Activated T-helper 17 cell treated with anti-CD3 and anti-CD28 coated beads, Interleukin-2, amount 50 U/mL, for 72 hours (primary cell): ENCODE measurements at regions not wholly inside any gene's neighbourhood (a gene's known extent, or its start where the extent isn't known, plus 50 kb on each side); places are given as distances from the start of the nearest gene placed in this dataset.
A peak's percentile ranks its signal among the peaks of the same experiment; 100 is the strongest.

ENCODE experiments used
- ATAC-seq: fragments of 150-1000 bp; cut with Tn5 transposase; replicated peaks from 2 replicates; pipeline ENCODE4 v1.10.0; 2021; ENCODE audit warnings: mild to moderate bottlenecking, moderate library complexity
- H3K27ac Mint-ChIP-seq: one replicate; pipeline ENCODE4 v1.8.0; 2022; ENCODE audit warnings: mixed read lengths
- H3K27me3 Mint-ChIP-seq: one replicate; pipeline ENCODE4 v1.8.0; 2022; ENCODE audit warnings: mixed read lengths
- H3K36me3 Mint-ChIP-seq: one replicate; pipeline ENCODE4 v1.8.0; 2022; ENCODE audit warnings: low read depth, mild to moderate bottlenecking, mixed read lengths
- H3K4me1 Mint-ChIP-seq: one replicate; pipeline ENCODE4 v1.8.0; 2022; ENCODE audit warnings: mixed read lengths
- H3K4me3 Mint-ChIP-seq: one replicate; pipeline ENCODE4 v1.8.0; 2022; ENCODE audit warnings: mild to moderate bottlenecking, mixed read lengths
- H3K9me3 Mint-ChIP-seq: one replicate; pipeline ENCODE4 v1.8.0; 2022; ENCODE audit warnings: mixed read lengths

DNA sequence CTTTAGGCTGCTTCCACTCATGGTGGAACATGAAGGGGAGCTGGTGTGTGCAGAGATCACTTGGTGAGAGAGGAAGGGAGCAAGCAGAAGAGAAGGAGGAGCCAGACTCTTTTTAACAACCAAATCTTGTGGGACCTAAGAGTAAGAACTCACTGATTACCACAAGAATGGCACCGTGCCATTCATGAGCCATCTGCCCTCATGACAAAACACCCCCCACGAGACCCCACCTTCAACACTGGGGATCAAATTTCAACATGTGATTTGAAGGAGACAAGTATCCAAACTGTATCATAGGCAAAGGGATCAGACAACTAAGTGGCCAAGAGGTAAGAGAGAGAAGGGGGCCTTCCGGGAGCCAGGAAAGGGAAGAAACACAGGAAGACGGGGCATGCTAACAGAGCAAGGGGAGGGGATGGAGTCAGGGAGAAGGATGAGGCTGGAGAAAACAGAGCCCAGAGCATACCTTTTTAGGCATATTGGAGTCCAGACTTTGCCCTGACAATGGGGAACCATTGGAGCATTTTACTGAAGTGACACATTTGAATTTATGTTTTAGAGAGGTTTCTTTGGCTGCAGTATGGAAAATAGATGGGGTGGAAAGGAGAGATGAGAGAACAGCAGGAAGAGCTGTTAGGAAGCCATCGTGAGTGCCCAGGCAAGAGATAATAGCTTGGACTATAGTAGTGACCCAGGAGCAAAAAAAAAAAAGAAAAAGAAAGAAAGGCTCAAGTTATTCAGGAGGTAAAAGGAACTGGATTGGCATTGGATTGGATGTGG, 204.4 kb upstream of the NUDT4 start:
- H3K9me3 Mint-ChIP-seq = no peaks in the 10 kb centered on the region
- H3K4me3 Mint-ChIP-seq = no peak overlapping the region
- no peaks in the 10 kb centered on the region for H3K4me1 Mint-ChIP-seq
- no peak overlapping the region for H3K27ac Mint-ChIP-seq
- ATAC-seq = no peak
- H3K27me3 Mint-ChIP-seq = no peaks in the 10 kb centered on the region
- H3K36me3 Mint-ChIP-seq = no peaks in the 10 kb centered on the region

DNA sequence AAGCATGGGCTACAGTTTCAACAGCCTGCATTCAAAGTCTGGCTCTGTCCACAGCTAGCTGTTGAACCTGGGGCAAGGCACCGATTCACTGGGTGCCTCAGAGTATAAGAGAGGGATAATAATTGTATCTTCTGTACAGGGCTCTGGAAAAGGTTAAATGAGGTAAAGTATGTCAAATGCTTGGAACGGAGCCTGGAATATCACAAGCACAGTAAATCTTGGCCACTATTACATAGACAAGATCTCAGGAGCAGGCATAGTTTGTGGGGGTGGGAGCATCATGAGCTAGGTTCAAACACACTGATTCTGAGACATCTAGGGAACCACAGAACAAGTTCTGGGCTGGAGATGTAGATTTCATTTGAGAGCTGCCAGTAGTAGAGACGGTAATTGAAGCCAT, 203.7 kb upstream of the NUDT4 start:
- no peaks in the 10 kb centered on the region for H3K27me3 Mint-ChIP-seq
- H3K9me3 Mint-ChIP-seq = no peaks in the 10 kb centered on the region
- ATAC-seq = no peak
- no peaks in the 10 kb centered on the region for H3K36me3 Mint-ChIP-seq
- no peak overlapping the region for H3K27ac Mint-ChIP-seq
- H3K4me3 Mint-ChIP-seq = no peak overlapping the region
- no peaks in the 10 kb centered on the region for H3K4me1 Mint-ChIP-seq

DNA sequence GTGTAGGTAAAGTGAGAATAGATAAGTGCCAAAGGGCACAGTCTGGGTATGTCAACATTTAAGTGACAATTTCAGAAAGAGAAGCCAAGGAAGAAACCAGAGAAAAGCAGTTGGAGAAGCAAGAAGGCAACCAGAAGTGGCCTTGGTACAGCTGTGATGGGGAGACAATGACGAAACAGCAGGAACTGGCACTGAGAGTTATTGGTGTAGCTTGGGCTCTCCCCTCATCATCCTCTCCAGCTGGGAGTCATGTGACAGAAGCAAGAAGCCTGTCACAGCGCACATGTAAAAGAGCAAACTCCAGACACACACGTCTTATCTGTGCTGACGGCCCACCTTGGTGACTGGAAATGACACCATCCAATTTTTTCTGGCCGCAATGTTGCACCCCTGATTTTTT, 203.3 kb upstream of the NUDT4 start:
- no peak overlapping the region for H3K4me3 Mint-ChIP-seq
- no peaks in the 10 kb centered on the region for H3K27me3 Mint-ChIP-seq
- H3K27ac Mint-ChIP-seq = no peak overlapping the region
- H3K9me3 Mint-ChIP-seq = no peaks in the 10 kb centered on the region
- H3K4me1 Mint-ChIP-seq = no peaks in the 10 kb centered on the region
- no peaks in the 10 kb centered on the region for H3K36me3 Mint-ChIP-seq
- no peak for ATAC-seq

DNA sequence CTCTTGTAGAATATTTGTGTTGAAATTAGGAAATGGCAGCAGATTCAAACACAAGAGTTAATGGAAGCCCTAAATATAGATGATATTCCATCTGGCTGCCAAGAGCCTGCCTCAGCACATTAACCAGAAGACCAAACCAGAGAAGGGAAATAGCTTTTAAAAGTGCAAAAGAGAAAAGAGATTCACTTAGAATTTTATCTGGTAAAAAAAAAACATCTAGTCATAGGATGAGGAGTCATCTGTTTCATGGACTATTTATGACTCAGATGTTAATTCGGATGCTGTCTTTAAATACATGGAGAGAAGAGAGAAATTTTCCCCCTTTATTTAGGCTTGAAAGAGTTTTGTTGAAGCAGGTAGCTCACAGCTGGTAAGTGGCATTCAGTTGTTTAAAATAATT, 201.6 kb upstream of the NUDT4 start:
- H3K27ac Mint-ChIP-seq = no peak overlapping the region
- H3K36me3 Mint-ChIP-seq = no peaks in the 10 kb centered on the region
- no peak overlapping the region for H3K4me3 Mint-ChIP-seq
- H3K4me1 Mint-ChIP-seq = no peaks in the 10 kb centered on the region
- no peak for ATAC-seq
- H3K9me3 Mint-ChIP-seq = no peaks in the 10 kb centered on the region
- H3K27me3 Mint-ChIP-seq = no peaks in the 10 kb centered on the region

DNA sequence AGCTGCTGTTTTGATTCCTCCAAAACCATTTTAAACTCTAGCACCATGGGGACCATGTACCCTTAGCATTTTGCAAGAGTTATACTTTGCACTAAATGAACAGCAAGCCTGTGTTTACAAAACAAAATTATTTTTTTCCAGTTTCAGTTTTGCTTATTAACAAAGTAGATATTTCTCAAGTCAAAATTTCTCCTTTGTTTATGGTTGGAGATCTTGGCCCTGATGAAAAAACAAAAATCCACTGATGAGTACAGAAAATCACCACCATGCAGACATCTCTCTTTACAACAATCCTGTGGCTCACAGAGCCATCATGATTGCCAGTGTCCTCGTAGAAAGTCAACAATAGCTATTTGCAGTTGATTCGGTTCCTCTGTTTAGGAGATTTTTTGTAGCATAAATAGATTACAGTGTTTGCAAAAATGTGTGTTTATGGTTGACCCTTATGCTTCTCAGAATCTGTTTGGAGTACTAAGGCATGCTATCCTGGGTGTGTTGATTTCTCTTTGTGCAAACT, 201.1 kb upstream of the NUDT4 start:
- Mint-ChIP-seq H3K4me3 (no peak overlapping the region), H3K4me1 (no peaks in the 10 kb centered on the region), H3K36me3 (no peaks in the 10 kb centered on the region), H3K27ac (no peak overlapping the region), H3K9me3 (no peaks in the 10 kb centered on the region), H3K27me3 (no peaks in the 10 kb centered on the region)
- ATAC-seq = no peak

DNA sequence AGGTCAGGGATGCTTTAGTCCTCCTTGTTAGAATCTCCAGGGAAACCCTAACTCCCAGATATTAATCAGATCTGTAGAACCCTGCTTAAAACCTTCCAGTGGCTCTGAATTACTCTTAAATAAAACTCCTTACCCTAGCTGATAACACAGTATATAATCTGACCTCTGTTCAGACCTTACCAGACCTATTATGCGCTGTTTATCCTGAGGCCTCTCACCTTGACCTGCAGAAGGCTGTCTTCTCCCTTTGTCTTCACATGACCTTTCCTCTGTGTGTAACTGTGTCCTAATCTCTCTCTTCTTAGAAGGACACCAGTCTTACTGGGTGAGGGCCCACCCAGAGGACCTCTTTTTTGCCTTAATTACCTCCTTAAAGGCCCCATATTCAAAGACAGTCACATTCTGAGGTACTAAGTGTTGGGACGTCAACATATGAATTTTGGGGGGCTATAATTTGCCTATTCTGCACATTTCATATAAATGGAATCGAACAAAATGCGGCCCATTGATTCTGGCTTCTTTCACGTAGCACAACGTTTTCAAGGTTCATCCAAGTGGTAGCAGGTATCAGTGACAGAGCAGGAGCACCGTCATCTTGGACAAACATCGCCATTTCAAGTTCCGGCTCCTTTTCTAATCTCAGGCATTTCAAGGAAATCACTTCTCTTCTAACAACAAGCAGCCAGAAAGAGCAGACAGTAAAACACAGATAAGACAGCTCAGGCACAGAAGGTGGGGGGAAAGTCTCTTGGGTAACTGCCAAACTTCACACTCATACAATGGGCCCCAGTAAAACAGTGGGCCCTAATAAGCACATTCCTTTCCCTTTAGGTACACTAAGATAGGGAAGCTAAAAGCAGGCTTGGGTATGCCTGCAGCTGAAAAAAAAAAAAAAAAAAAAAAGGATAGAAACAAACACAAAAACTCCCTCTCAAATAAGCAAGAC, 200.2 kb upstream of the NUDT4 start:
- H3K27me3 Mint-ChIP-seq = no peaks in the 10 kb centered on the region
- no peak for ATAC-seq
- no peaks in the 10 kb centered on the region for H3K36me3 Mint-ChIP-seq
- no peak overlapping the region for H3K4me3 Mint-ChIP-seq
- H3K27ac Mint-ChIP-seq = no peak overlapping the region
- H3K4me1 Mint-ChIP-seq = no peaks in the 10 kb centered on the region
- no peaks in the 10 kb centered on the region for H3K9me3 Mint-ChIP-seq

DNA sequence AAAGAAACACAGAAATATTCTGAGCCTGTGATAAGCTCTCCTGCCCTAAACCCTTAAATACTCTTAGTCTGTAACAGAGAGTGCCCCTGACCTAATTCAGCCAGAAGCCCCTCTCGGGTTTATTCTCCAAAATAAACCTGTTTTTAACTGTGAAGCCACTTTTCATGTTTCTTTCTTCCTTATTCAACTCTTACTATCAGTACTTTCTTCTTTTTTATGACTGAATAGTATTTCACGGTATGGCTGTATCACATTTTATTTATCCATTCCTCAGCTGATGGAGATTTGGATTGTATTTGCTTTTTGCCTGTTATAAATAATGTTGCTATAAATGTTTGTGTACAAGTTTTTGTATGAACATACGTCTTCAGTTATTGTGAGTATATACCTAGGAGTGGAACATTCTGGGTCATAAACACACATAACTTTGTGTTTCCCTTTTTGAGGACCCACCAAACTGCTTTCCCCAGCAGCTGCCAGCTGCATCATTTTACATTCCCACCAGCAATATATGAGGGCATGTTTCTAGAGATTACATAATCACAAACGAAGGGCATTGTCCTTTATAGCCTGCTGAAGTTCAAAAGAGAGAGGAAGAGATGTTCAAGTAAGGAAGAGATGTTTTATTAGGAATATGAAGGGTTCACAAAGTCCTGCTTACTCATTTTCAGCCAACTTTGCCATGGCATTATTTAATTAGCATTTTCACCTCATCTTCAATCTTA, 199.4 kb upstream of the NUDT4 start:
- Mint-ChIP-seq H3K9me3 (no peaks in the 10 kb centered on the region), H3K27me3 (no peaks in the 10 kb centered on the region), H3K36me3 (no peaks in the 10 kb centered on the region), H3K4me1 (no peaks in the 10 kb centered on the region), H3K27ac (no peak overlapping the region), H3K4me3 (no peak overlapping the region)
- no peak for ATAC-seq

DNA sequence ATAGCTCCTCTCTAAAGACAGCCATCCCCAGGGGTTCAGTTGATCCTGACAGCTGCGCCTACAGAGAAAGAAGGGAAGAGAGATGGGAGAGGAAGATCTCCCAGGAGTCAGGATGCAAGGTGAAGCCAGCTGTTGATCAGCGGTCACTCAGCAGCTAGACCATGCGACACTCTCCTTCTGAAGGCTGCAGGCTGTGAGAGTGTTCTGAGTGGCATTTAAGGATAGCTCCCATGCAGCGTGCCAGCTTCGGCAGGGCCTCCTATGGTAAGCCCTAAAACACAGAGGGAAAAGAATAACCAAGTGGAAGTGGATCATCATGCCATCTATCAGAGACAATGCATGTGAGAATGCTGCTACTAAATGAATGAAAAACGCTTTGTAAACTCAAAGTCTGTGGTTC, 197.9 kb upstream of the NUDT4 start:
- H3K4me1 Mint-ChIP-seq = peaks cover 5% of the 10 kb centered on the region

DNA sequence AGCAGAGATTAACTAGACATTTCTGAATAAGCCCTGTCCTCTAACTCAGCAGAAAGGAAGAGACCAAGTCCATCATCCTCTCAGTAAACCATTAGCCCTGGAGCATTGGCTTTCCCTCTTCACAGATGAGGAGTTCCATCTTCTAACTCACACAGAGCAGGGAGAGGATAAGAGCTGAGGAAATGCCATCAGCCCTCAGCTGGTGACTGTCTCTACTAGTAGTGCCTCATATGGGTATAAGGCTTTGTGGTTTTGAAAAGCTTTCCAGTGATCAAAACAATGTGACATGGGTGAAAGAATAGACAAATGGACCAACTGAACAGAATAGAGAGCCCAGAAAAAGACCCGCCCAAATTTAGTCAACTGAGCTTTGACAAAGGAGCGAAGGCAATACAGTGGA, 197.2 kb upstream of the NUDT4 start:
- Mint-ChIP-seq H3K4me1 (peaks cover 5% of the 10 kb centered on the region), H3K27ac (no peak overlapping the region), H3K9me3 (no peaks in the 10 kb centered on the region), H3K36me3 (no peaks in the 10 kb centered on the region), H3K27me3 (no peaks in the 10 kb centered on the region), H3K4me3 (no peak overlapping the region)
- ATAC-seq = no peak

More for the DNA sequence above, 197.9 kb upstream of the NUDT4 start:
- H3K27ac Mint-ChIP-seq = no peak overlapping the region
- no peaks in the 10 kb centered on the region for H3K9me3 Mint-ChIP-seq
- no peak for ATAC-seq
- no peaks in the 10 kb centered on the region for H3K27me3 Mint-ChIP-seq
- H3K36me3 Mint-ChIP-seq = no peaks in the 10 kb centered on the region
- H3K4me3 Mint-ChIP-seq = no peak overlapping the region

DNA sequence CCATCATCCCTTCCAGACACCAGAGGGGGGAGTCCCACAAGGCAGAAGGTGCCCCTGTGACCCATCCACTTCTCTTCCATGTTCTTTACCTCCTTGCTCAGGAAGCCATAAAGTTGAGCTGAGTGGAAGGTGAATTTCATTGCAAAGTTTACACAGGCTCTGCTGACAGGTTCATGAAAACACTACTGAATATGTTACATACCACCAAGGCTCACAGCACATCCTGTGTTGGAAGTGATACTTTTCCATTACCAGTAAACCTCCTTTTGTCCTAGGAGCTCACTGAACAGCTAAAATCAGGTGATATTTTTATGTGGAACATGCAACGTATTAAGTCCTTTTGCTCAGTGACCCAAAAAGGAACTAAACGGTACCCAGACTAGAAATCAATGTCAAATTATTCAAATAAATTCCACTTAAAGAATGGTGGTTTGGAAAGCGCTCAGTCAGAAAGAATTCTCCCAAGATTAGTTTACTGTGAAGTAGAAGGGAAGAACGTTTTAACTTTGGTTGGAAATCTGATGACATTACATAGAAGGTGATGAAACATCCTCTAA, 196.2 kb upstream of the NUDT4 start:
- Mint-ChIP-seq H3K36me3 (no peaks in the 10 kb centered on the region), H3K27ac (no peak overlapping the region), H3K9me3 (no peaks in the 10 kb centered on the region), H3K4me1 (peaks cover 5% of the 10 kb centered on the region), H3K4me3 (no peak overlapping the region), H3K27me3 (no peaks in the 10 kb centered on the region)
- ATAC-seq = no peak

DNA sequence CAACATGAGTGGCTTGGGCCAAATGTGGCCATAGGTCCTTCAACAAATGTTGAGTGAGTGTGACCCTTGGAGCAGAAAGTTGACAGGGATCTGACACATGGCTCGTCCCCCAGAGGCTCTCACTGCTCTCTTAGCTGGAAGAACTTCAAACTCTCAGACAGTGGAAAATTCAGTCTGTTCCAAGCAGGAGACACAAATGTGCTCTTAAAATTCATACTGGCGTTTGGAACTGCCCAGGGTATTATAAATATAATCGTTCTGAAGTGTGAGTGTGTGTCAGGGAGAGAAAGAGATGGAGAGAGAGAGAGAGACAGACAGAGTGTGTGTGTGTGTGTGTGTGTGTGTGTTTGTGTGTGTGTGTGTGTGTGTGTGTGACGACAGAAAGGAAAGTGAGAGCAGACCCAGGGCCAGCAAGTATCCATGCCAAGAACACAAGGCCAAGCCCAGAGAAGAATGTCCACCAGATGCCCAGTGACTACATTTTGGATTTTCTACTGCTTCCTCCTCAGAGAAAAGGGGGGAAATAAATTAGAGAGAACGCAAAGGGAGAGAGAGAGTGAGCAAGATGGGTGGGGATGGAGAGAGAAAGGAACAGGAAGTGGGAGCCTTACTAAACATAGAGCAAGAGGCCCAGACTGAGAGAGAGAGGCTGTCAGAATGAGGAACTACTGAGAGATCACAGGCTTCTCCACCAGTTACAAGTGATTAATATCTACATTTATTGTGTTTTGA, 193.6 kb upstream of the NUDT4 start:
- Mint-ChIP-seq H3K27me3 (no peaks in the 10 kb centered on the region), H3K4me3 (no peak overlapping the region), H3K36me3 (no peaks in the 10 kb centered on the region), H3K4me1 (peaks cover 5% of the 10 kb centered on the region), H3K9me3 (no peaks in the 10 kb centered on the region), H3K27ac (peak overlapping the region; percentile 42)
- peak; percentile 52 for ATAC-seq

DNA sequence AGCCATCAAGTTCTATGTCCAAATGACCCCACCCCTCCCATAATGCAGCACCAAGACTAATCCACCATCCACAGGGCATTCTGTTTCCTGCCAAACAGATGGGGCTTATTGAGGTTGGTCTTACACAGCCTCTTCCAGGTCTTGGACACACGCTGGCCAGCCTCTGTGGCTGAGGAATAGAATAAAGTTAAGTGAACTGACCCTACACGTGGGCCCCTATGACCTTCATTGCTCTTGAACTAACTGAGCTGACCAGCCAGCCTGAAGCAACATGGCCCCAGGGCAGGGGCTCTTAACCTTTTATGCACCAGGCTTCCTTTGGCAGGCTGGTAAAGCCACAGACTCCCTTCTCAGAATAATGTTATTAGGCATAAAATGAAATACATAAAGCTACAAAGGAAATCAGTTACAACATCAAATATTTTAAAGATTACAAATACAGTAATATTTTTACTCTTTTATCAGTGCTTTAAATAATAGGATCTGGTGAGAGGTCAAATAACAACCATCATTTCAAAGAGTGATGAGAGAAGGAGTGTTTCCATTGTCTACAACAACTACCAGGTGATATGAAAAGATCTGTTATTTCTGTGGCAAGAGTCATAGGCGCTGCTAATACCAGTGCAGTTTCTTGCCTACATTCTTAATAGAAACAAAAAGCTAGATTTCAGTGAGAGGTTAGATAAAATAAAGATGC, 192.9 kb upstream of the NUDT4 start:
- peaks cover 5% of the 10 kb centered on the region for H3K4me1 Mint-ChIP-seq
- H3K4me3 Mint-ChIP-seq = no peak overlapping the region
- no peaks in the 10 kb centered on the region for H3K9me3 Mint-ChIP-seq
- H3K27me3 Mint-ChIP-seq = no peaks in the 10 kb centered on the region
- no peak for ATAC-seq
- no peaks in the 10 kb centered on the region for H3K36me3 Mint-ChIP-seq
- peak overlapping the region; percentile 42 for H3K27ac Mint-ChIP-seq

DNA sequence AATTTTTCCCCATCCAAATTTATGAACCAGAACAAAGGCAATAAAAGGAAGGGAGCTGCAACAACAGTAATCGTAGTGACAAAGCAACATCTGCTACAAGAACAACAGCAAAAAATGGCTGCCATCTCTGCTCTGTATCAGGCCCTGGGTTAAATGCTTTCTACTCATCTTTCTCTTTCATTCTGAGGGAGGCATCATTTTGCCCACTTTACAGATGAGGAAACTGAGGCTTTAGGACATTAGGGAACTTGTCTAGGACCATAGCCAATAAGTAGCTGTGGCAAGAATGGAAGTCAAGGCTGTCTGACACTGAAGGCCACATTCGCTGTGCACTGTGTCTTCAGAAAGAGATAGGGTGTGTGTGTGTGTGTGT, 192.4 kb upstream of the NUDT4 start:
- Mint-ChIP-seq H3K36me3 (no peaks in the 10 kb centered on the region), H3K27me3 (no peaks in the 10 kb centered on the region), H3K4me3 (no peak overlapping the region), H3K27ac (no peak overlapping the region), H3K9me3 (no peaks in the 10 kb centered on the region), H3K4me1 (peaks cover 5% of the 10 kb centered on the region)
- ATAC-seq = no peak
